ENCODE measurements at regions not wholly inside any gene's neighbourhood (a gene's known extent, or its start where the extent isn't known, plus 50 kb on each side); places are given as distances from the start of the nearest gene placed in this dataset.

GRCh38 chr13:61113140-61113658 lies 302.4 kb downstream of the PCDH20 start:
- peaks cover 5 to 6% of the 10 kb centered on the region in 2 experiments; a peak in 2 of 4 replicates for H3K9me3 ChIP-seq (ENCODE audit: insufficient read depth in 2 of 2, low read depth in 1 of 2, low read length in 1 of 2)
- CTCF ChIA-PET (ENCODE audit: partially characterized antibody), result interaction anchor here (1.0 kb wide), 1 partner anchor 10 kb away, joined by 3 read pairs; no protein-coding TSS in a partner anchor
- no peak overlapping the region for H2AFZ ChIP-seq (ENCODE audit: low read length)
- no peak for DNase-seq (ENCODE audit: low read depth in 1 of 2, low spot score in 2 of 2)
- no peak for FAIRE-seq
- no peak overlapping the region for H3K9ac ChIP-seq (replicated peaks in 1 of 4; ENCODE audit: extremely low read depth in 1 of 4, low read depth in 3 of 4, low read length in 3 of 4)
- no peak overlapping the region for H2BK15ac ChIP-seq (ENCODE audit: low read length)
- no peak overlapping the region for H3K4ac ChIP-seq (replicated peaks; ENCODE audit: insufficient read length, low read depth, low read length)
- H2BK5ac ChIP-seq (ENCODE audit: low read depth, low read length), result no peak overlapping the region
- no peak overlapping the region for H2AK5ac ChIP-seq (ENCODE audit: low read depth, low read length)
- H3K27ac ChIP-seq (ENCODE audit: low read depth, low read length), result no peak overlapping the region
- H2BK12ac ChIP-seq (ENCODE audit: low read depth, low read length), result no peak overlapping the region
- H4K8ac ChIP-seq (ENCODE audit: extremely low read depth, insufficient read depth, low read length), result no peak overlapping the region
- H3K4me2 ChIP-seq (ENCODE audit: insufficient read depth in 1 of 2, low read depth in 2 of 2, low read length in 2 of 2), result no peak overlapping the region
- 92% methylated on average over 3 of the region's 3 CpGs; no CpG with 5 or more reads in 1 of the 2 experiments for WGBS, 2 experiments (ENCODE audit: extremely low coverage in 1 of 2, insufficient coverage in 1 of 2, insufficient read length in 1 of 2, insufficient replicate concordance in 2 of 2, low coverage in 1 of 2, low lambda C conversion rate in 2 of 2, missing lambda C conversion rate in 1 of 2)
- H3K79me1 ChIP-seq (ENCODE audit: low read depth, low read length), result no peaks in the 10 kb centered on the region
- H3K27me3 ChIP-seq (replicated peaks in 1 of 4; ENCODE audit: control insufficient read depth in 3 of 4, extremely low read depth in 1 of 4, insufficient read depth in 3 of 4, low read length in 3 of 4), result no peaks in the 10 kb centered on the region
- no peaks in the 10 kb centered on the region for H4K20me1 ChIP-seq (replicated peaks in 1 of 2; ENCODE audit: control insufficient read depth in 1 of 2, insufficient read depth in 2 of 2, low read length in 2 of 2)
- no peak overlapping the region for H4K91ac ChIP-seq (replicated peaks; ENCODE audit: insufficient read length, low read length)
- H2BK120ac ChIP-seq (replicated peaks; ENCODE audit: low read depth, low read length), result no peak overlapping the region
- no peaks in the 10 kb centered on the region for H3K79me2 ChIP-seq (ENCODE audit: control insufficient read depth in 1 of 2, insufficient read depth in 2 of 2, low read length in 2 of 2)
- H3K18ac ChIP-seq (ENCODE audit: extremely low read depth, low read length), result no peak overlapping the region
- no peak overlapping the region for H4K5ac ChIP-seq (ENCODE audit: insufficient read length, low read depth, low read length)
- no peak overlapping the region for H3K4me3 ChIP-seq (ENCODE audit: extremely low read depth in 1 of 4, insufficient read depth in 2 of 4, low read depth in 3 of 4, low read length in 4 of 4)
- TF ChIP-seq HDAC2 (IDR thresholded peaks at IDR 0.05; ENCODE audit: borderline replicate concordance in 1 of 2, low read depth in 2 of 2, low read length in 2 of 2) (no peak), RBBP5 (IDR thresholded peaks at IDR 0.05; ENCODE audit: borderline replicate concordance, low read depth, low read length) (no peak), MAX (IDR thresholded peaks at IDR 0.05) (no peak), GTF2F1 (IDR thresholded peaks at IDR 0.05; ENCODE audit: borderline replicate concordance, low read depth, low read length) (no peak), SUZ12 (IDR thresholded peaks at IDR 0.05; ENCODE audit: low read length) (no peak)
- no peak overlapping the region for H3K23ac ChIP-seq (ENCODE audit: insufficient read length)
- H3K36me3 ChIP-seq (ENCODE audit: control insufficient read depth in 2 of 4, insufficient read depth in 4 of 4, low read length in 3 of 4), result no peaks in the 10 kb centered on the region
- POLR2A ChIA-PET (ENCODE audit: partially characterized antibody), result no interaction called here
- H3K14ac ChIP-seq (ENCODE audit: insufficient read length), result no peak overlapping the region
- H3K23me2 ChIP-seq (ENCODE audit: low read depth, low read length), result no peaks in the 10 kb centered on the region
- no peaks in the 10 kb centered on the region for H3K4me1 ChIP-seq (replicated peaks in 1 of 4; ENCODE audit: control insufficient read depth in 3 of 4, insufficient read depth in 4 of 4, low read length in 3 of 4)
- no peak overlapping the region for H2BK20ac ChIP-seq (ENCODE audit: low read length)
- H3K56ac ChIP-seq (replicated peaks; ENCODE audit: insufficient read length, low read depth, low read length), result no peak overlapping the region
